ENCODE measurements at regions not wholly inside any gene's neighbourhood (a gene's known extent, or its start where the extent isn't known, plus 50 kb on each side); places are given as distances from the start of the nearest gene placed in this dataset.
A peak's percentile ranks its signal among the peaks of the same experiment; 100 is the strongest.
"Not testable (repeated sequence)": the region's sequence is repeated elsewhere in the genome, so short reads cannot be mapped to it uniquely, and the experiment has no call there.

DNA sequence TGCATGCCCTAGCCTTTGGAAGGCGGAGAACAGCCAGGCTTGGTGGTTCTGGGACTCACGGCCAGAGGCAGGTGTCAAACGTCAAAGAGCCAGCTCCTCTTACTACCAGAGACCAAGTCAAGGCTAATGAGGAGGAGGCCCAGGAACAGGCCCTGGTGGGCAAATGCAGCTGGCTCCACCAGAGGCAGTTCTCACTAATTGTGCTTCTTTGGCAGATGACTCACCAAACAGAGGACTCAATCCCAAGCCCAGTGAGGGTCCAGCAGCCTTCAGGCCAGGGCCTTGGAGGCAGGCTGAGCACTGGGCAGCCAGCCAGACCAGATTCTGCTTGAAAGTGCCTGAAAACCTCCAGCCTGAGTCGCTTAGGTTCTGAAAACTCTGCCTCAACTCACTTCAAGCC lies 336.5 kb upstream of the CDH5 start:
- intact Hi-C loops (cut with DNase I) = no loop called here
- no peaks in the 10 kb centered on the region for H3K27me3 ChIP-seq (ENCODE audit: control insufficient read depth in 1 of 2, insufficient read depth in 2 of 2, low read length in 1 of 2)
- no peaks in the 10 kb centered on the region for H3K36me3 ChIP-seq (ENCODE audit: control insufficient read depth in 1 of 2, insufficient read depth in 2 of 2, low read length in 1 of 2)
- no peak overlapping the region for H3K4me3 ChIP-seq (ENCODE audit: low read length in 2 of 2)
- peaks cover under 1% of the 10 kb centered on the region for H3K9me3 ChIP-seq (ENCODE audit: control insufficient read depth, low read length)
- no peaks in the 10 kb centered on the region for H3K4me1 ChIP-seq (ENCODE audit: control insufficient read depth in 1 of 2, insufficient read depth in 2 of 2, low read length in 2 of 2)
- ATAC-seq (ENCODE audit: low FRiP score) = no peak
- 86 to 94% methylated on average over 4 of the region's 4 CpGs for WGBS, 2 donors
- H3K27ac ChIP-seq (ENCODE audit: low read depth in 1 of 2, low read length in 2 of 2) = no peak overlapping the region
- peak in 1 of 2 donors; percentile 73 for DNase-seq

DNA sequence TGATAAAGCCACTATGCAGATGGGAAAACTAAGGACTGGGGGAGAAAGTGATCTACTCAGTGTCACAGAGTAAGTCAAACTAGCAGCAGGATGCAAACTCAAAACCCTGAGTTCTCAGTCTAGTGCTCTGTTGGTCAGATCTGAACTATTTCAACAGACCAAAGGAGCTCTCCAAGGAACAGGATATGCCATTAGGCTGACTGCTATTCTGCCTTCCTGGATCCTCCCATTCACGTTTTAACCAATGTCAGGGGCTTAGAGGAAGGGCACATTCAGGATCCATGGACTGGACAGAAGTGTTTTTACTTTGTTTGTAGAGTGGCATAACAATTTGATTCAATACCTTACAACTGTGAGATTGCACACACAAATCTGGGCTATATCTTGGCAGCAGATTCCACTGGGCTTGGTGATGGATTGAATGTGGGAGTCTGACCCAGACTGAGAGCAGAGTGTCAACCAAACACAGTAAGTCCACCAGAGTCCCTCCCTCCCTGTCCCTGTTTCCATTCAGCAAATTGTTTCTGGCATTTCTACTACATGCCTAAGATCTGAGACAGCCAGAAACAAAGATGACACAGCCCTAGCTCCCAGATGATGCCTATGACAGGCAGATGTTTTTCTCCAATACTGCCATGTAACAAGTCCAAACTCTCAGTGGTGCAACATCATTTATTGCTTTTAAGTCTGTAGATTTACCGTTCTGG lies 337.8 kb upstream of the CDH5 start:
- Histone ChIP-seq H3K27ac (ENCODE audit: low read depth in 1 of 2, low read length in 2 of 2) (no peak overlapping the region), H3K4me3 (ENCODE audit: low read length in 2 of 2) (no peak overlapping the region), H3K27me3 (ENCODE audit: control insufficient read depth in 1 of 2, insufficient read depth in 2 of 2, low read length in 1 of 2) (no peaks in the 10 kb centered on the region), H3K4me1 (ENCODE audit: control insufficient read depth in 1 of 2, insufficient read depth in 2 of 2, low read length in 2 of 2) (no peaks in the 10 kb centered on the region), H3K9me3 (ENCODE audit: control insufficient read depth, low read length) (peaks cover 4% of the 10 kb centered on the region), H3K36me3 (ENCODE audit: control insufficient read depth in 1 of 2, insufficient read depth in 2 of 2, low read length in 1 of 2) (no peaks in the 10 kb centered on the region)
- DNase-seq (no peak), ATAC-seq (ENCODE audit: low FRiP score) (peak; percentile 65)
- WGBS, 2 donors = 30 to 34% methylated on average over 2 of the region's 2 CpGs
- intact Hi-C loops (cut with DNase I) = no loop called here

DNA sequence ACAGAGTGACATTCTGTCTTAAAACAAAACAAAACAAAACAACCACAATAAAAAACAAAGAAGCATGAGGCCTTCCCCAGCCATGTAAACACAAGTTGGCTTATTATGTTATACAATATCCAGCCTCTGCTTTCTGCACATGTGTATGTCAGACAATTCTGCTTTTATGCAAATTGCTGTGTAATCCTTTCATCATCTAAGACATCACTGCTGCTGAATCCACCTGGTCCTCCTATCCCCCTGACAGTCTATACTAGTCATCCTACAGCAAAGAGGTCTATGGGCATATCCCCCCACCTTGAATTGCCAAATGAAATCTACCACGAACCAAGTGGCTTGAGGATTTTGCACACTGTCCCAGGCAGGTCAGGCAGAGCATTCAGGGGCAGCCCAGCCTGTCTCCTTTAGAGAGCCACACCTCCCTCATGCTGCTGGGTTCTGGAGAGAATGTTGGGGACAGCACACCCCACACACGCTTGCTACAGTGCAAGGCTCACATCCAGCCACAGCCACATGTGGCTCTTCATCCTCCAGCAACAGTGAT lies 339.6 kb upstream of the CDH5 start:
- ATAC-seq (ENCODE audit: low FRiP score) (no peak), DNase-seq (no peak)
- Histone ChIP-seq H3K9me3 (ENCODE audit: control insufficient read depth, low read length) (peaks cover 4% of the 10 kb centered on the region), H3K4me1 (ENCODE audit: control insufficient read depth in 1 of 2, insufficient read depth in 2 of 2, low read length in 2 of 2) (no peaks in the 10 kb centered on the region), H3K27ac (ENCODE audit: low read depth in 1 of 2, low read length in 2 of 2) (no peak overlapping the region), H3K4me3 (ENCODE audit: low read length in 2 of 2) (no peak overlapping the region), H3K27me3 (ENCODE audit: control insufficient read depth in 1 of 2, insufficient read depth in 2 of 2, low read length in 1 of 2) (no peaks in the 10 kb centered on the region), H3K36me3 (ENCODE audit: control insufficient read depth in 1 of 2, insufficient read depth in 2 of 2, low read length in 1 of 2) (no peaks in the 10 kb centered on the region)
- intact Hi-C loops (cut with DNase I) = no loop called here
- 72 to 83% methylated on average over 2 of the region's 2 CpGs for WGBS, 2 donors

DNA sequence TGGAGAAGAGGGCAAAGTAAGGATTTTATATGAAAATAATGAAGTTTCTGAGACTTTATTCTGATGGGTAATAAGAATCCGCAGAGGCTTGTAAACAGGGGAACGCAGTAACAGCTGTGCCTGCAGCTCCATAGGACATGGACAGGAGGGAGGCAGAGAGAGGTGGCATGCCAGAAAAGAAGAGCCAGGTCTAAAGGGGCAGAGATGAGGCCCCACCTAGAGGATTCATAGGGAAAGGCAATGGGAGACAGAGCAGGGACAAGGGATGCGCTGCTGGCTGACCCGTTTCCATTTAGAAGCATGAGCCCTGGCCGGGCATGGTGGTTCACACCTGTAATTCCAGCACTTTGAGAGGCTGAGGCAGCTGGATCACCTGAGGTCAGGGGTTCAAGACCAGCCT lies 340.3 kb upstream of the CDH5 start:
- 78 to 79% methylated on average over 5 of the region's 5 CpGs for WGBS, 2 donors
- DNase-seq = no peak
- intact Hi-C loops (cut with DNase I) = no loop called here

DNA sequence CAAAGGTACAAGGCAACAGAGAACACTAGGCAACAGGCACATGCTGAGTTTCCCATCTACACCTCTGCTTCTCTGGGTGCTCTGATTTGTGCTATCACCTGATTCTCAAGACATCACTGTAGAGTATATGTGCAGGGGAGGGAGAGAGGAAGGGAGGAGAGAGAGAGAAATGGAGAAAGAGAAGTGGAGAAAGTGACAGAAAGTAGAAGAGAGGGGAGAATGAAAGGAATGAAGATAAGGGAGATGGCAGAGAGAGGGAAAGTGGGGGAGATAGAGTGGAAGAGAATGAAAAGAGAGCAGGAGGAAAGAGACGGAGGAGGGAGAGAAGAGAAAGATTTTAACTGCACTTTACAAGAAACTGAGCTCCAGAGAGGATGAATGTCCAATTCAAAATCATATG lies 340.7 kb upstream of the CDH5 start:
- Histone ChIP-seq H3K4me3 (ENCODE audit: low read length in 2 of 2) (no peak overlapping the region), H3K9me3 (ENCODE audit: control insufficient read depth, low read length) (peaks cover 4% of the 10 kb centered on the region), H3K4me1 (ENCODE audit: control insufficient read depth in 1 of 2, insufficient read depth in 2 of 2, low read length in 2 of 2) (no peaks in the 10 kb centered on the region), H3K36me3 (ENCODE audit: control insufficient read depth in 1 of 2, insufficient read depth in 2 of 2, low read length in 1 of 2) (no peaks in the 10 kb centered on the region), H3K27me3 (ENCODE audit: control insufficient read depth in 1 of 2, insufficient read depth in 2 of 2, low read length in 1 of 2) (no peaks in the 10 kb centered on the region), H3K27ac (ENCODE audit: low read depth in 1 of 2, low read length in 2 of 2) (no peak overlapping the region)
- DNase-seq (no peak), ATAC-seq (ENCODE audit: low FRiP score) (no peak)
- intact Hi-C loops (cut with DNase I) = no loop called here
- 2 to 6% methylated on average over 1 of the region's 1 CpG for WGBS, 2 donors

More for the DNA sequence above, 340.3 kb upstream of the CDH5 start:
- H3K27me3 ChIP-seq (ENCODE audit: control insufficient read depth in 1 of 2, insufficient read depth in 2 of 2, low read length in 1 of 2) = no peaks in the 10 kb centered on the region
- no peak overlapping the region for H3K4me3 ChIP-seq (ENCODE audit: low read length in 2 of 2)
- ATAC-seq (ENCODE audit: low FRiP score) = no peak
- H3K36me3 ChIP-seq (ENCODE audit: control insufficient read depth in 1 of 2, insufficient read depth in 2 of 2, low read length in 1 of 2) = no peaks in the 10 kb centered on the region
- H3K4me1 ChIP-seq (ENCODE audit: control insufficient read depth in 1 of 2, insufficient read depth in 2 of 2, low read length in 2 of 2) = no peaks in the 10 kb centered on the region
- H3K27ac ChIP-seq (ENCODE audit: low read depth in 1 of 2, low read length in 2 of 2) = no peak overlapping the region
- H3K9me3 ChIP-seq (ENCODE audit: control insufficient read depth, low read length) = peaks cover 4% of the 10 kb centered on the region

DNA sequence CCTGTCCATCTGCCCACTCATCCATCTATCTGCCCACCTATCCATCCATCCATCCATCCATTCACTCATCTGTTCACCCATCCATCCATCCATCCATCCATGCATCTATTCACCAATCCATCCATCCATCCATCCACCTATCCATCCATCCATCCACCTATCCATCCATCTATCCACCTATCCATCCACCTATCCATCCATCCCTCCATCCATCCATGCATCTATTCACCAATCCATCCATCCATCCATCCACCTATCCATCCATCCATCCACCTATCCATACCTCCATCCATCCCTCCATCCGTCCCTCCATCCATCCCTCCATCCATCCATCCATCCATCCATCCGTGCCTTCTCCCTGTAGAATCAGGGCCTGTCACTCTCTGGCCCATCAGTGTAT lies 341.9 kb upstream of the CDH5 start:
- H3K27ac ChIP-seq (ENCODE audit: low read depth in 1 of 2, low read length in 2 of 2); H3K9me3 ChIP-seq (ENCODE audit: control insufficient read depth, low read length); H3K27me3 ChIP-seq (ENCODE audit: control insufficient read depth in 1 of 2, insufficient read depth in 2 of 2, low read length in 1 of 2); H3K4me1 ChIP-seq (ENCODE audit: control insufficient read depth in 1 of 2, insufficient read depth in 2 of 2, low read length in 2 of 2); intact Hi-C loops (cut with DNase I); DNase-seq; ATAC-seq (ENCODE audit: low FRiP score); H3K4me3 ChIP-seq (ENCODE audit: low read length in 2 of 2); H3K36me3 ChIP-seq (ENCODE audit: control insufficient read depth in 1 of 2, insufficient read depth in 2 of 2, low read length in 1 of 2): not testable (repeated sequence)
- 88 to 94% methylated on average over 2 of the region's 2 CpGs for WGBS, 2 donors

DNA sequence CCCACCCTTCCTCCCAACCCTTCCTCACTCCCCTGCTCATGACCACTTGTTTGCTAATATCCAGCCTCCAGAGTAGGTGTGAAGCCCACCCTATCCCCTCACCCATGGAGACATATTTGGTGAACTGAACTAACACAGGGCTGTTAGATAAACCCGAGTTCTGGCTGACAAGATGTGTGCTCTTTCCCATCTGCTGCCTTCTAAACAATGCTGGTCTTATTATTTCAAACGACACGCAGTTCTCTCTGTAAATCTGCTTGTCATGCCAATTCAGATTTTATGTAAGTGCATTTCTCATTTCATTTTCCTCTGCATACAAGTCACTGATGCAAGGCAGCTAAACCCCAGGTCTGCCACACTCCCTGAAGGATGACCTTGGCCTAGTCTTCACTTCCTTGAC lies 343.0 kb upstream of the CDH5 start:
- intact Hi-C loops (cut with DNase I) = no loop called here
- H3K4me1 ChIP-seq (ENCODE audit: control insufficient read depth in 1 of 2, insufficient read depth in 2 of 2, low read length in 2 of 2) = no peaks in the 10 kb centered on the region
- no peak for ATAC-seq (ENCODE audit: low FRiP score)
- DNase-seq = no peak
- no peak overlapping the region for H3K27ac ChIP-seq (ENCODE audit: low read depth in 1 of 2, low read length in 2 of 2)
- 87 to 88% methylated on average over 3 of the region's 3 CpGs for WGBS, 2 donors
- H3K4me3 ChIP-seq (ENCODE audit: low read length in 2 of 2) = no peak overlapping the region
- H3K27me3 ChIP-seq (ENCODE audit: control insufficient read depth in 1 of 2, insufficient read depth in 2 of 2, low read length in 1 of 2) = no peaks in the 10 kb centered on the region
- no peaks in the 10 kb centered on the region for H3K36me3 ChIP-seq (ENCODE audit: control insufficient read depth in 1 of 2, insufficient read depth in 2 of 2, low read length in 1 of 2)
- peaks cover 4% of the 10 kb centered on the region for H3K9me3 ChIP-seq (ENCODE audit: control insufficient read depth, low read length)

DNA sequence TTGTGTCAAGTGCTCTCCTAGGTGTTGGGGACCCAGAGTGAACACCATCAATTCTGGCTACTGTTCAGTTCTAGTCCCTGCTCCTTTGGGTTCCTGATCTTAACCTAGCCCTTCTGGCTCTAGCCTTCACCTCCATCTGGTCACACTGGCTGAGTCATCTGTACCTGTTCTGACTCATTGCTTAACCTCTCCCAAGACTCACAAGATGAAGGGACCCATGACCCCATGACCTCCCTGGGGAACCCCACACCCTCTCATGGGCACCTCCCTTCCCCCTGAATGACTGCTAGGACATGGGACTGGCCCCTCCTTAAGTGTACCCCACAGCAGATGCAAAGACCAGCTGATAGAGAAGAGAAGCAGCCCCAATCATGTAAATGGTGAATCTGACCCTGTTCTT lies 345.8 kb upstream of the CDH5 start:
- no peaks in the 10 kb centered on the region for H3K27me3 ChIP-seq (ENCODE audit: control insufficient read depth in 1 of 2, insufficient read depth in 2 of 2, low read length in 1 of 2)
- no peak for ATAC-seq (ENCODE audit: low FRiP score)

DNA sequence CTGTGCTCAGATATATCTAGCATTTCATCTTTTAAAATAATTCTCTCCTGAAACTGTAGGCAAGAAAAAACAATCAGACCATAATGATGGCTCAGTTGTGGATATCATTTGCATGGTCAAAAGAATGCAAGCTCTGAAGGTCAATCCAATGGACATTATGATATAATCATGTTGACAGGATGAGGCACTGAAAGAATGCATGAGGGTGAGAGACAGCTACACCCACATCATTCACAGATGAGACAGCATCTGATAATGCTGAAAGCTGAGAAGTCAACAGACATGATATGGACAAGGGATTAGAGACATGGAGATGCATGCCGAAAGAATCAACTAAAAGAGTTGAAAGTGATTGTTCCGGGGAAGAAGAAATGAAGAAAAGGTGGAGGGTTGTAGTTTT lies 346.4 kb upstream of the CDH5 start:
- Histone ChIP-seq H3K9me3 (ENCODE audit: control insufficient read depth, low read length) (peaks cover 4% of the 10 kb centered on the region), H3K4me1 (ENCODE audit: control insufficient read depth in 1 of 2, insufficient read depth in 2 of 2, low read length in 2 of 2) (no peaks in the 10 kb centered on the region), H3K36me3 (ENCODE audit: control insufficient read depth in 1 of 2, insufficient read depth in 2 of 2, low read length in 1 of 2) (no peaks in the 10 kb centered on the region), H3K27me3 (ENCODE audit: control insufficient read depth in 1 of 2, insufficient read depth in 2 of 2, low read length in 1 of 2) (no peaks in the 10 kb centered on the region), H3K27ac (ENCODE audit: low read depth in 1 of 2, low read length in 2 of 2) (no peak overlapping the region), H3K4me3 (ENCODE audit: low read length in 2 of 2) (no peak overlapping the region)
- ATAC-seq (ENCODE audit: low FRiP score) (no peak), DNase-seq (no peak)
- 95% methylated on average over 2 of the region's 2 CpGs for WGBS, 2 donors
- intact Hi-C loops (cut with DNase I) = no loop called here

More for the DNA sequence above, 345.8 kb upstream of the CDH5 start:
- Histone ChIP-seq H3K36me3 (ENCODE audit: control insufficient read depth in 1 of 2, insufficient read depth in 2 of 2, low read length in 1 of 2) (no peaks in the 10 kb centered on the region), H3K4me1 (ENCODE audit: control insufficient read depth in 1 of 2, insufficient read depth in 2 of 2, low read length in 2 of 2) (no peaks in the 10 kb centered on the region), H3K9me3 (ENCODE audit: control insufficient read depth, low read length) (peaks cover 4% of the 10 kb centered on the region), H3K4me3 (ENCODE audit: low read length in 2 of 2) (no peak overlapping the region), H3K27ac (ENCODE audit: low read depth in 1 of 2, low read length in 2 of 2) (no peak overlapping the region)
- DNase-seq = no peak
- intact Hi-C loops (cut with DNase I) = no loop called here
